Gastrocnemius medialis (tissue), 4 donors: ENCODE measurements at regions not wholly inside any gene's neighbourhood (a gene's known extent, or its start where the extent isn't known, plus 50 kb on each side); places are given as distances from the start of the nearest gene placed in this dataset.

Experiments used
- POLR2A ChIP-seq, 2 donors: fragments of 450-650 bp; IDR thresholded peaks; one replicate each; pipeline ENCODE4 v1.6.1; 2017; ENCODE audit warnings: antibody characterized with exemption in 2 of 2, mild to moderate bottlenecking in 2 of 2, moderate library complexity in 2 of 2
- TF ChIP-seq, protein P1 (sequence below), 5 experiments: fragments of 450-650 bp in 3 of 5; fragments of 200-600 bp in 2 of 5; sonication (generic) in 2 of 5; IDR thresholded peaks in 4 of 5; conservative IDR thresholded peaks in 1 of 5; 1 replicate in 4 of 5; 2 replicates in 1 of 5; pipeline ENCODE4 v1.5.1; 2016 to 2019; ENCODE audit warnings: antibody characterized with exemption in 5 of 5, mild to moderate bottlenecking in 3 of 5, moderate library complexity in 3 of 5

DNA sequence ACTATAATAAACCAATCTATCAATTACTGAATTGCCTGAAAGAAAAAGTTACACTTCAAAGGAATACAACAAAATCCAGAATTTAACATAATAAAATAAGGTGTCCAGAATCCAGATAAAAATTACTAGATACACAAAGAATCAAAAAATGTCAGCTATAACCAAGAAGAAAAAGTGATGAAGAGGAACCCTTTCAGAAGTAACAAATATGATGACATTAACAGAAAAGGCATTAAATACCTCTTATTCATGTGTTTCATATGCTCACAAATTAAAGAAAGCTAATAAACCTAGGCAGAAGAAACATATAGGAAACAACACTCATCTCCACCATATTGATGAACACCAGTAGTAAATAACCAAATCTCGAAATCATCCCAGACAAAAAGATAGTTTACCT, 722.8 kb downstream of the ADCYAP1 start:
- TF ChIP-seq, protein P1, sequence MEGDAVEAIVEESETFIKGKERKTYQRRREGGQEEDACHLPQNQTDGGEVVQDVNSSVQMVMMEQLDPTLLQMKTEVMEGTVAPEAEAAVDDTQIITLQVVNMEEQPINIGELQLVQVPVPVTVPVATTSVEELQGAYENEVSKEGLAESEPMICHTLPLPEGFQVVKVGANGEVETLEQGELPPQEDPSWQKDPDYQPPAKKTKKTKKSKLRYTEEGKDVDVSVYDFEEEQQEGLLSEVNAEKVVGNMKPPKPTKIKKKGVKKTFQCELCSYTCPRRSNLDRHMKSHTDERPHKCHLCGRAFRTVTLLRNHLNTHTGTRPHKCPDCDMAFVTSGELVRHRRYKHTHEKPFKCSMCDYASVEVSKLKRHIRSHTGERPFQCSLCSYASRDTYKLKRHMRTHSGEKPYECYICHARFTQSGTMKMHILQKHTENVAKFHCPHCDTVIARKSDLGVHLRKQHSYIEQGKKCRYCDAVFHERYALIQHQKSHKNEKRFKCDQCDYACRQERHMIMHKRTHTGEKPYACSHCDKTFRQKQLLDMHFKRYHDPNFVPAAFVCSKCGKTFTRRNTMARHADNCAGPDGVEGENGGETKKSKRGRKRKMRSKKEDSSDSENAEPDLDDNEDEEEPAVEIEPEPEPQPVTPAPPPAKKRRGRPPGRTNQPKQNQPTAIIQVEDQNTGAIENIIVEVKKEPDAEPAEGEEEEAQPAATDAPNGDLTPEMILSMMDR (IDR thresholded peaks at IDR 0.05 in 4 of 5, conservative IDR thresholded peaks at IDR 0.05 in 1 of 5) = no peak
- no peak for TF ChIP-seq POLR2A (IDR thresholded peaks at IDR 0.05)
